NCI-H1417 (cell line): ENCODE measurements at regions not wholly inside any gene's neighbourhood (a gene's known extent, or its start where the extent isn't known, plus 50 kb on each side); places are given as distances from the start of the nearest gene placed in this dataset.

Experiments
- DNase-seq, 3 experiments: peaks; one replicate each; lab custom pipeline; 2025; lab: John Stamatoyannopoulos, UW

GRCh38 chr11:37072538-37073055 is 474.6 kb upstream of the RAG2 start:
- DNase-seq: no peak

DNA sequence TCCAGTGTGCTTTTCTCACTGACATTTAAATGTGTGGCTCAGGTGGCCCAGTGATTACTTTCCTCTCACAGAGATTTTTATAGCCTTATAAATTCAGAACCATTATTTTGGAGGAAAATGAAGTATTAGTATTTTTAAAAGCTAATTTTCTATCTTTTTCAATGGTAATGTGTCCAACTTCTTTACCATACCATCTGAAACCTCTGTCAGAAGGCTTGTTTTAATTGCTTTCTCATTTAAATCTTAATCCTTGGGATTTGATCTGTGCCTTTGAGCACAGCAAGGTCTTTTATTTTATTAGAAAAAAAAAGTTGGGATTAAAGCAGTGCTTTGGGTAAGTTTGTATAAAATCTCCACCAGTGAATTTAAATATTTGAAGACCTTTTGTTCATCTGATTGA is 452.3 kb upstream of the RAG2 start:
- DNase-seq: no peak

- no peak for DNase-seq
Observed at GRCh38 chr11:37040921-37041320, 442.9 kb upstream of the RAG2 start.

DNA sequence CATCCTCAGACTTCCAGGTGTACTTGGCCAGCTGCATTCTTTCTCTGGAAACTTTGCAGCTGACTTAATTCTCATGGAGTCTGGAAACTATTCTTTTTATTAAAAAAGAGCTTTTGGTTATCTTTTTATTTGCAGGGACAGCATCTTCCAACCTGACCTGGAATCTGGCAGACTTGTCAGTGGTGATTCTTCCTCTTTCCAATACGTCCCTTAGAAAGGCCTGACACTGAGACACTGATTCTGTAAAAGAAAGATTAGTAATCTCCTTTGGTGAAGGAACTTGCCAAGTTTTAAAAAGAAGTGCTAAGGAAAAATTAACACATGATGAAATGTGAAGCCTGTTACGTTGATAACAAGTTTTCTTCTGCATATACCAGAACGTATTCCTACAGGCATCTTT is 440.9 kb upstream of the RAG2 start:
- DNase-seq: no peak

DNA sequence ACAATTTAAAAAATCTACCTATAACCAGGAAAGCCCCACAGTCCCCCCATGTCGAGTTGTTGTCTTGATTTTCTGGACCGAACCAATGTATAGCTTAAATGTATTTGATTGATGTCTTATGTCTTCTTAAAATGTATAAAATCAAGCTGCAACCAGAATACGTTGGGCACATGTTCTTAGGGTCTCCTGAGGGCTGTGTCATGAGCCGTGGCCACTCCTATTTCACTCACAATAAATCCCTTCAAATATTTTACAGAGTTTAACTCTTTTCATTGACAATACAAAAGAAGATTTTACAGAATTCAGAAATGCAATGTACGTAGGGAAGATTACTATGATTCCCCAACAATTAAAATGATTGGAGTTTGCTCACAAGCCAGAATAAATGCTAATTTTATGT is 428.7 kb upstream of the RAG2 start:
- no peak for DNase-seq

DNA sequence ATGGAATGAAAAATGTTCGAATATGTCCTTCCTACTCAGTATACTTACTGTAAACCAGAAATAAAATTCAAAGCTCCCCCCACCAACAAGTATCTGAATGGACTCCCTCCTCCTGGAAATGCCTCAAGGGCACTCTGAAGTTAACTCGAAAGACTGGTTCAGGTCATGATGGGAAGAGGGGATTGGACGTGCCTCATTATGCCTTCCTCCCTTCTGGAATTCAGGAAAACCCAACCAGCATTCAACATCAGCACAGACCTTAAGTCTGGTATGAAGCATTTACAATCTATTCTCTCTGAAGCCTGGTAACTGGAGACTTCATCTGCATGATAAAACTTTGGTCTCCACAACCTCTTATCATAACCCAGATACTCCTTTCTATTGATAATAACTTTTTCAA is 428.3 kb upstream of the RAG2 start:
- DNase-seq: no peak

DNA sequence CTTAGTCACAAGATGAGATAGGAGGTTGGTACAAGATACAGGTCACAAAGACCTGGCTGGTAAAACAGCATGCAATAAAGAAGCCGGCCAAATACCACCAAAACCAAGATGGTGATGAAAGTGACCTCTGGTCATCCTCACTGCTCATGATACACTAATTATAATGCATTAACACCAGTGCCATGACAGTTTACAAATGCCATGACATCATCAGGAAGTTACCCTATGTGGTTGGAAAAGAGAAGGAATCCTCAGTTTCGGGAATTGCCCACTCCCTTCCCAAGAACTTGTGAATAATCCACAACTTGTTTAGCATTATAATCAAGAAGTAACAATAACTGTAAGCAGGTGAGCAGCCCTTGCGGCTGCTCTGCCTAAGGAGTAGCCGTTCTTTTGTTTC is 408.5 kb upstream of the RAG2 start:
- no peak for DNase-seq

DNA sequence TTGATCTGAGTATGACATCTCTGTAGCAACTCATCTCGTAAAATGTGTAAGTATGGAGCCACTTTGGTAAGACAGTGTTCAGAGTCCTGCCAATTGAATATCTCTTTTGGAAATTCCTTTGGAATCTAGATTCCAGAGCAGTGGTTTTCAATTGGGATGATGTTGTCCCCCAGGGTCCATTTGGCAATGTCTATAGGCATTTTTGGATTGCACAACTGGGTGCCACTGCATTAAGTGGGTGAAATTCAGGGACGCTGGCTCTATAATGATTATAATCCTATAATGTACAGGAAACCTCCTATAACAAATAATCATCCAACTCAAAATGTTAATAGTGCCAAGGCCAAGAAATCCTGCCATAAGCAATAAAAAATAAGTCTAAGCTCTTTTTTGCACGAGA is 404.8 kb upstream of the RAG2 start:
- no peak for DNase-seq

DNA sequence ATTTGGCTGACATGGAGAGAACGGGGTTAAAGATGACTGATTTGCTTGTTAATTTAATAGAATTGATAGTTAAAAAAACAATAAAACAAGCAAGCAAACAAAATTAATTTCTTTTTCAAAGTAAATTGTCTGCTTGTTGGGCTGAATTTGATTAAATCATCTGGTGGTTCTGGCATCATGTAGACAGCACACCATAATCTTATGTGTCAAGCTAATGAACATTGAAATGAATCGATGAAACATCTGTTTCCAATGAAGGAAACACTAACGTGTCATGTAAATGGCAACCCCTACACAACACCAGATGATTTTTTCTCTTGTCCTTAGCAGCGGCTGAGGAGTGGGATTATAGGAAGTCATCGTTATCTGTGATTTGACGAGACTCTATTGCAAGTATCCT is 399.6 kb upstream of the RAG2 start:
- no peak for DNase-seq

DNA sequence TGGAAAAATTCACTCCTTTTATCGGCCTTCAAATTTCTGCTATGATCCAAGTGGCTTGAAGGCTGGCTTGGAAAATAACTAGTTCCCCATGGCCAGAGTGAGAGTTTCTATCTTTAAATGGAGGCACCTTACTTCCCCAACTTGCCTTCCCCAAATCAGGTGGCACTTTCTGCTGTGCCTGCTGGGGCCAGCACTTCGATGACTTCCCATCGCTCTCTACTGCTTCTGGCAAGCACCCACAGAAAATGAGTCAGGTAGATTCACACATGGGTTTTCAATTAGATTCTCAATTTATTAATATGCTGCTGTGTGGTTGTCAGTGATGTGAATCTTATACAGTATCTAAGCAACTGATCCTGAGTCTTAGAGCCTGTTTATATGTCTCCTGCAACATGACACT is 398.8 kb upstream of the RAG2 start:
- no peak for DNase-seq

DNA sequence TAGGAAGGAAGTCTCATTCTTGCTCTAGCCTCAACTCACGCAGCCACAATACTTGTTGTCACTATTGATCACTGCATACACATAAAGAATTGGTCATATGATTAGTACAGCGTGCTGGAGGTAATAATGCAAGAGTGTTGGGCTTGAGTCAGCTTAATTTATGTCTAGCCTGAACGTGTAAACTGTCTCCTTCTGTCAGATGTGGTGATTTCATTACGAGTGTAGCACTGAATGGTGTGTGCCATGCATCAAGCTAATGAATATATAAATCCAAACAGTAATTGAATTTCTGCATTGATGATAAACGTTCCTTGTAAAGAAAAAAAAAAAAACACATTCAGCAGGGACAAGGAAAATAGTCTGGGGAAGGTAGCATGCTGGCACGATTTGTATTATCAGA is 396.2 kb upstream of the RAG2 start:
- DNase-seq: no peak

DNA sequence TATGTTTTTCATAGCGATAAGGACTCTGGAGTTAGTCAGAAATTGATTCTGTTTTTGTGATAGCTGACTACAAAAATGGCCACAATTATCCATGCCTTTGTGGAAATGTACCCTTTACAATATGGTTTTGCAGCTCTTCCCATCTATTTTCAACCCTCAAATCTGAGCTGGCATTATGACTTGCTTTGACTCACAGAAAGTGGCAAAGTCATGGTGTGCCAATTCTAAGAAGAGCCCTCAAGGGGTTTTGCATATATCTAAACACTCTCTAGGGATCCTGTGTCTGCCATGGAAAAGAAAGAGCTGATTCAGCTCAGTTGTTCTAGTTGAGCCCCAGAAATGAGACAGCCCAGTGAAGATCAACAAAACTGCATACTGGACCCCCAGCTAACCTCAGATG is 390.5 kb upstream of the RAG2 start:
- DNase-seq: no peak

DNA sequence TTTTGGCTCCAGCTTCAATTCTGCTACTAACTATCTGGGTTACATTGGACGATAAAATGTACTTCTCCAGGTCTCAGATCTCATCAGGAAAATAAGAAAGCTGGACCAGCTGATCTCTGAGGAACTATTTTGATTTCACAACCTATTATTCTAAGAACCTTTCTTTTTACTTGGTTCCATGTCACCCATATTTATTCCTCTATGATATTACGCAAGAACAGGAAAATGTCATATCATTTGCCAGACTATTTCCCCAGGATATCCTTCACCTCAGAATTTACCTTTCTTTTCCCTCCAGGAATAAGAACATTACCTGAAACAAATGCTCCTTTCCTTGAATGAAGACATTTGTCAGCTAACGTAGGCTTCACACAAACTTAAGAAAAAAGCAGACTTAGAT is 387.5 kb upstream of the RAG2 start:
- no peak for DNase-seq

DNA sequence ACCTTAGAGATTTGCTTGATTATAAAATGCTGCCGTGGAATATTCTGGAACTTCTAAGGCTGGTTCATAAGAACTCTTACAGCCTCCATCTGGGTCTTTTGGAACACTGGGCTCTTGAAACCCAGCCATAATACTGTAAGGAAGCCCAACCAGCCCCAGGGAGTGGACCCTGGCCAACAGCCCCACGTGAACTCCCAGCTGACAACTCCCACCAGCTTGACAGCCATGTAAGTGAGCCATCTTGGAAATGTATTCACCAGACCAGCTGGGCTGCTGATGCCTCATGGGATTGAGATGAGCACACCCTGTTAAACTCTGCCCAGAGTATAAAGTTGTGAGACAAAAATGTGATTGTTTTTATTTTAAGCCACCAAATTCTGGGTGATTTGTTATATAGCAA is 378.7 kb upstream of the RAG2 start:
- DNase-seq: no peak

GRCh38 chr11:36974771-36975170 is 376.7 kb upstream of the RAG2 start:
- DNase-seq: no peak

DNA sequence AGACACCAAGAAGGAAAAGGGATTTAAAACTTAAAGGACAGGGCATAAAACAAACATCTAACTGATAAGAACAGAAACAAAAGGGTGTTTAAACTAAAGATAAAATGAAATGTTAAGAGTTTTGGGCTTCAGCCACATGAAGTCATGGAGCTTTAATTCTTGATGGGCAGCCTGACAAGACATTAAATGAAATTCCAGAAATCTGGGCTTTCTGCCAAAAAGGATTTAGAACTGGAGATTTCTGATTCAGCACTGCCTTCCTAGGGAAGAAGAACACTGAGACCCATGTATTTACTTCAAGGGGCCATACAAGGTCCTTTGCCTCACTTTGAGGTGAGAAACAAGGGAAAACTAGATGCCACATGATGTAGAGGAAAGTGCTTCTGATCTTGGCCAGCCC is 355.9 kb upstream of the RAG2 start:
- DNase-seq: no peak

DNA sequence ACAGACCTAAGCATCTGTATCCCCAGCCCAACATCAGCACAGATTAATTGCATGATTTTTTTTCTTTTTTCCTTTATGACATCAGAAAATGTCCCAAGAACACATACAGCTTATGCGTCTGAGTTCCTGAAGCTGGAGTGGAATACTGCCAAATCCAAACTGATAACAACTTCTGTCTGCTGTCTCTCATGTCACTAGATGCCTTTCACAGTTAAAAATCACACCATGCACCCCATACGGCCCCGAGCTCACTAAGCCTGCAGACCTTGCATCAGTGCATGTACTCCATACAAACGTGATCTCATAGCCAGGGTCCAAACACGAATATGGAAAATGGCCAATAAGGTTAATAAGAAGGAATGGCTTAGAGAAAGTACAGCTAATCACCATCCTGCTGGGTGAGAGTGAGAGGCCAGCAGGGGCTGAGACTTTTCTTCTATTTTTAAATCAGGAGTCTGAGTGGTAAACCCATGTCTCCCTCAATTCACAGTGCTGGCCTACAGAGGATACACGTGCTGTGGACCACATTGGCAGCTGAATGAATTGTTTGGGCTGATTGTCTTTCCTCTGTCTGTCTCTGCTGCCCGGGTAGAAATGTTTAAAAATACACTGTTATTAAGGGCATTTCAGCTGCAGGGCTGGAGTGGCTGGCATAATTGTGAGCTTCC is 350.6 kb upstream of the RAG2 start:
- DNase-seq: no peak

GRCh38 chr11:36945384-36945783 is 347.3 kb upstream of the RAG2 start:
- DNase-seq: no peak

DNA sequence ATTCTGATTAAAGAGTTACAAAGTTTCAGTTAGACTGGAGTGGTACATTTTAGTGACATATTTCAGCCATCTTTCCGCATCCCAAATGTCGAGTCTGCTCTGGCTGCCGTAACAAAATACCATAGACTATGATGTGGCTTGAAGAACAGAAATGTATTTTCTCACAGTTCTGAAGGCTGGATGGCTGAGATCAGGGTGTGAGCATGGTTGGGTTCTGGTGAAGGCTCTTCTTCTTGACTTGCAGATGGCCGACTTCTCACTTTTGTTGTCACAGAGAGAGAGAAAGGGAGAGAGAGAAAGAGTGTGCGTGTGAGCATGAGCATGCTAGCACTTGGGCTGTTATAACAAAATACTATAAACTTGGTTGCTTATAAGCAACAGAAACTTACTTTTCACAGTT is 335.4 kb upstream of the RAG2 start:
- DNase-seq: no peak

GRCh38 chr11:36931139-36931538 is 333.1 kb upstream of the RAG2 start:
- DNase-seq: no peak

DNA sequence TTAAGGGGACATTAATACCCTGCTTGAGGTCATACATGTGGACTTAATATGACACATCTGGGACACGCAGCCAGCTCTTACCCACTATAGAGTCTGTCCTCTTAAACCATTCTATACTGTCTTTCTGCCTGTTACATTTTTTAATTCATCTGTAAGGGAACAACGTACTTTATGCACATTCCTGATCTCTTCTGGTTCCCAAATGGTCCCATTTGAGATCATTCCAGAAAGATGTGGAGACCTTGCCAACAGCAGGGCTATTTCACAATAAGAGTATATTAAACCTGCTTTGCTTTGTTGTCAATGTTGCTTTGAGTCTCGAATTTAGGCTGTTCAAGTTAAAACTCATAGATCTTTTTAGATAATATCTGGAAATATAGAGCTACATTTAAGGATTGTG is 332.2 kb upstream of the RAG2 start:
- no peak for DNase-seq

GRCh38 chr11:36929401-36929800 is 331.4 kb upstream of the RAG2 start:
- no peak for DNase-seq

- no peak for DNase-seq
Observed at GRCh38 chr11:36928621-36929020, 330.6 kb upstream of the RAG2 start.

DNA sequence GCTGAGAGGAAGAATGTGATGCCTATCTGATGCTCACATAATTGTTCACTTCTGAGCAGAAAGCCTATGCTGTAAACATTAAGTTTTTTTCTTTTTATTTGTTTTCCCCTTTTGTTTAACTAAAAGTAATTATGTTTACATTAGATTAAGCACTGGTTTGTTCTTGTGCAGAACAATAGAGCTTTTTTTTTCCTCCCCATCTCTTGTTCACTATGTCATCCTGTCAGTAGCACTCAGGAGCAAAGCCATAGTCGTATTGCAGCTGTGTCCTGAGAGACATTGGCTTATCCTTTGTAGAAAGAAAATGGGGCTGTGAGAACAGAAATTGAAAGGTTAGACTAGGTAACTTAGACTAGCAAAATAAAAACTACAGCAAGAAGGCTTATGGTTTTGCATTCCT is 301.8 kb upstream of the RAG2 start:
- DNase-seq: peak in 1 of 3 experiments; percentile 41

GRCh38 chr11:36890841-36891240 is 292.8 kb upstream of the RAG2 start:
- DNase-seq: no peak
